T-helper 2 cell treated with Interferon-gamma antibody and Interleukin-4, amounts not matched to agents 100 ng/mL and 5 ng/mL, for 36 hours (primary cell): ENCODE measurements at regions not wholly inside any gene's neighbourhood (a gene's known extent, or its start where the extent isn't known, plus 50 kb on each side); places are given as distances from the start of the nearest gene placed in this dataset.

Source experiments
- intact Hi-C: fragments of 100-400 bp; cut with micrococcal nuclease; formaldehyde crosslinking; loops from one replicate; pipeline ENCODE4 v1.15.1; 2023

GRCh38 chr21:41596241-41596925 is 88.4 kb upstream of the TMPRSS2 start:
- intact Hi-C loops, result no loop called here

DNA sequence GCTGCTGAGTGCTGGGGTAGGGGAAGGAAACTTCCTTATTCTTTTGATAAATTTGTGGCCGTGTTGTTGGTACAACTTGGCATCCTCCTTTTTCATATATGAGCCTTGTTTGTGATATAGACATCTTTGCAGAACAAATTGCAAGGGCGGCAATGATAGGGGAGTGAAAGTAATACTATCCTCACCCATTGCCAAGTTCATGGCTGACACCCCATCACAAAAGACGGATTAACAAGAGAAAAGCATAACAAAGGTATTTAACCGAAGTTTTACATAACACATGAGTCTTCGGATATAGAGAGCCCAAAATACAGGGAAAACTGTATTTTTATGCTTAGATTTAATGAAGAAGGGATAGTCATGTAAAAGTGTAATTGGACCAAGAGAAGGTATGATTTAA is 86.3 kb upstream of the TMPRSS2 start:
- intact Hi-C loops, result no loop called here

DNA sequence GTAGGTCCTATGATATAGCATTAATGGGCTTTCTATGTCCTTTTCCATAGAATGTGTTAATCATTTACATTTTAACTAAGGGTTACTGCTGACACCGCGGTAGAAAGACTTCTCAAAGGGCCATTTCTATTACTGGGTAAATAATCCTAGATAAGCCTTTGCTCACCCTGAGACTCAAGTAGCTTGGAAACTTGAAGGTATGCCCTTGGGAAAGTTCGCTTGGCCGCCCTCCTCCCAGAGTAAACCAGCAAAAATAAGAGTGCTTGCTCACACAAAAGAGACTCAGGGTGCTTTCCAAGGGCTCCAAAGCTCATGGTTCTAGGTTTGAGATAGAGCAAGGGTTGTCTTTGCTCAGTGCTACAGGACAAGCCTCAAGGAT is 85.8 kb upstream of the TMPRSS2 start:
- intact Hi-C loops, result no loop called here

DNA sequence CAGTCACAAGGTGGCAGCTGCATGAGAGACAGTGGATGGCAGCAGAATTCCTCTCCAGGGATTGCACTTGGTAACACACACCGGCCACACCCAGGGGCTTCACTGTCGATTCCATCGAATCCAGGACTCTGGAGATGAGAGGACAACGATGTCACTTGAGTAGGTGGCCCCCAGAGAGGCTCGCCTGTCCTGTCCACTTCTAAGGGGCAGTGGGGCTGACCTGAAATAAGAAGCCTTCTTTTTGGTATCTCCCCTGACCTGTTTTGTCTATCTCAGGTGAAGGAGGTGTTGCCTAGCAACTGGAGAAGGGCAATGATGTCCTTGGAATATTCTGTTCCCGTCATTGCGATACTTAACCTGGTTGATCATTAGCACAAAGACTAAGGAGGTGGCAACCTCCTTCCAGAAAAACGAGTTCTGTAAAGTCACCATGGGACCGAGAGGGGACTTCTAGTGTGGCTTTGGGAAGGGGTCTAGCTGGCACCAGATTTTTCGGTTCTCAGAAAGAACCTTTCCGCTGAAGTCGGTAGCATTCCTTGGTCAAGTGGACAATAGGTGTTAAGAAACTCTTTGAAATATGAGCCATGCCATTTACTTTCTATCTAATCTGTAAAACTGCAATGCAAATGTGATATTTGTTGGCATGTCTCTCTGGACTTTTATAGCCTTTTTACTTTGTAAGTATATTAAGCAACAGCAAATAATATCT is 85.2 kb upstream of the TMPRSS2 start:
- intact Hi-C loops, result no loop called here

DNA sequence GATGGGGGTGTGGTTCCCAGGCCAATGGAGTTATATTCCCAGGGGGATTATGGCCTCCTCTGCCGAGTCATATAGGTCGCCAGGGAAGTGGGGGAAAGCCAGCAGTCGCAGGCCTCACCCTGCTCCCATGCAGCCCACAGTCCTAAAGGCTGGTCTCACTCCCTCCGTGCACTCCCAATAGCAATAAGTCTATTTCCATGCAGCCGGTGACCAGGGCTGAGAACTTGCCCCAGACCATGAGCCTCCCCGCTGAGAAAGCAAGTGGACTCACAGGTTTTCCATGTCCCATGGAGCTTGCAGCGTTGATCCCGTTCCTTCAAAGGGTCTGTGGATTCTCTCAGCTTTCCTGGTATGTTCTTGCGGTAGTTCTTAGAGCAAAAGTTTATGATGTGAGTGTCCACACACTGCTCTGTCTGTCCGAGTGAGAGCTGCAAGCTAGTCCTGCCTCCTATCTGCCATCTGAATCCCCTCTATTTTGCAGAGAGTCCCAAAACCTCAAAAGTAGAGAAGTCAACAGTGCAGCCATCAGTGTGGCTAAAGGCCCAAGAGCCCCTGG is 81.7 kb upstream of the TMPRSS2 start:
- intact Hi-C loops, result no loop called here

GRCh38 chr21:41589131-41589530 is 81.2 kb upstream of the TMPRSS2 start:
- intact Hi-C loops, result no loop called here

DNA sequence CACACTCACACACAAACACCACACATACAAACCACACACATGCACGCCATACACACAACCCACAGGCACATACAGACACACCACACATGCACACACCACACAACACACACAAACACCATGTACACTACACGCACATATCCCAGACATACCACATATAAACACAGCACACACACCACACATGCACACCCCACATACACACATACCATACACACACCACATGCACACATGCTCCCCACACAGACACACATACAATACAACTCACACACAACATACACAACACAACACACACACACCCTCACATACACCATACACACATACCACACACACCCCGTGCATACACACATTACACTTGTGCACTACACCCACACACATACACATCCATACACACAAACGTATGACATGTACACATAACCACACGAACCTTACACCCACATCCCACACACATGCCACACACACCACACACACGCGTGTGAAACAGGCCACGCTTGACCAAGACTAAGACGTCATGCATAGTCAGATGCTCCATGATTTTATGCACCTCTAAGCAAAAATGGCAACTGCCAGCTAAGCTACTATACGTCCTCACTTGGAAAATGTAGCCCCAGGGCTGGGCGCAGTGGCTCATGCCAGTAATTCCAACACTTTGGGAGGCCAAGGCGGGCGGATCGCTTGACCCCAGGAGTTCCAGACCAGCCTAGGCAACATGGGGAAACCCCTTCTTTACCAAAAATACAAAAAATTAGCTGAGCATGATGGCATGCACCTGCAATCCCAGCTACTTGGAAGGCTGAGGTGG is 77.4 kb upstream of the TMPRSS2 start:
- intact Hi-C loops, result no loop called here

DNA sequence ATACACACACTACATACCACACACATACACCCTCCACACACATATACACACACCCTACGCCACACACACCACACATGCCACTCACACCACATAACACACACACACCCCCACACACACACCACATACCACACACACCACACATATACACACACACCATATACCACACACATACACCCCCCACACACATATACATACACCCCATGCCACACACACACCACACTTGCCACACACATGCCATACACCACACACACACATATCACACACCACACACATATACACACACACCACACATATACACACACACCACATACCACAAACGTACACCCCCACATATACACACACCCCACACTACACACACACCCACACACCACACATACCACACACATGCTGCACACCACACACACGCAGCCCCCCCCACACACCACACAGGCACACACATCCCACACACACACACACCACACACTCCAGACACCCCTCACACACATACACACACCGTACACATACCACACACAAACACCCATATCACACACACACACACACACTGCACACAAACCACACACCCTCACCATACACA is 76.7 kb upstream of the TMPRSS2 start:
- intact Hi-C loops, result no loop called here

DNA sequence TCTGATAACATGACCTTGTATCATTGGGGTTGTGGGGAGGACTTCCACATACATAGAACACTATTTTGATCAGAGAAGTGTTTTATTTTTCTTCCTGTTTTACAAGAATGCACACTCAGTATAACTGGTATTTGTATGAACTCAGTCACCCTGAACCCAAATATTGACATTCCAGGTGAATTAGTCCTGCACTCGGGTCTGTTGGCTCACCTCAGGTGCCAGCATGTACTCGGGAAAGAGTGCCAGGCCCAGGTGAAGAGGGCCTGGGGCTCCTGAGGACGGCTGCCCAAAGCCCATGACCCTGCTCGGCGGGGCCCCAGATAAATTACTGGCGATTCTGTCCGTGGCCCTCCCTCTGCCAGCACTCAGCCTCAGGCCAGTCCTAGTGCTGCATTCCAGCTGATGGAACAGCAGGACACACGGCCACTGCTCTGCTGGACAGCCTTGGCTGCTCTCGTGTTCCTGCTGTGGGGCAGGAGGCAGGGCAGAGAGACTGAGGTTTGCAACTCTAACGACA is 75.4 kb upstream of the TMPRSS2 start:
- intact Hi-C loops, result no loop called here

DNA sequence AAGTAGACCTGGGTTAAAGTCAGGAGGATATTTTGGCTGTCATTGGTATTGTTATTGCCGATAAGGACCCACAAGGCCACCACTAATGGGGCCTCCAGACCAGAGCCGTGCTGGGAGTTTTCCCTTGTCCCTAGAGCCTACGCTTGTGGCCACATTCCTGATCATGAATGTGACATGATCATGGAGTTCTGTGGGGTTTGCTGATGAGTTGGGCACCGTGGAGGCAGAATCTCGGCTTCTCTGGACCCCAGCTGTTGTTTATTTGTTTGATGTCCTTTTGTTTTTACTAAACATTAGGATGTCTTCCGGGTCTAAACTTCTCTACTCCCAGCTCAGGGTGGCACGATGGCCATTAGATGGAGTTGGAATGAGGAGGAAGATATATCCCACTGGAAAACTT is 74.9 kb upstream of the TMPRSS2 start:
- intact Hi-C loops, result no loop called here

GRCh38 chr21:41582298-41582840 is 74.4 kb upstream of the TMPRSS2 start:
- intact Hi-C loops, result no loop called here

DNA sequence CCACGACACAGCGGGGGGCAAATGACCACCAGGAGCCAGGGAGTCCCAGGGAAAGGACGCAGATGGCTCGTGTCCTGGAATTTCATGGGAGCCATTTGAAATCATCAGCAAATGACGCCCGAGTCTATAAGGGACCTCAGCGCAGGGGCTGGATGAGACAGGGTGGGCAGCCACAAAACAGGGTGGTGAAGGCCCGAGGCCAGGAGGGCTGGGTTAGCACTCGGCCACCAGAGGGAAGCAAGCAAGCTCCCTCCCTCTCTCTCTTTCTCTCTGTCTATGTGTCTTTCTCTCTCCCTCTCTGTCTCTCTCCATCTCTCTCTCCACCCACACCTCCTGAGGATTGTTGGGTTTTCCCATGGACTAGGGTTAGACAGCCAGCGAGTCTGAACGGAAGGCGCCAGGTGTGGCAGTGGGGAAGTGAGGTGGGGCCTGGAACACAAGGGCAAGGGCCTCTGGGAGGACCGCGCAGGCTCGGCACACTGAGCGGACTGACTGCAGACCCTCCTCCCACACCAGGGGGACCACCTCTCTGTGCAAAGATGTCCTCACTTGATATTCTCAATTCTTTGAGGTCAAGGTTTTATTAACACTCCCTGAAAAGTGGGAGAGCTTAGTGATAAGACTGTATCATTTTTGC is 73.8 kb upstream of the TMPRSS2 start:
- intact Hi-C loops, result no loop called here

DNA sequence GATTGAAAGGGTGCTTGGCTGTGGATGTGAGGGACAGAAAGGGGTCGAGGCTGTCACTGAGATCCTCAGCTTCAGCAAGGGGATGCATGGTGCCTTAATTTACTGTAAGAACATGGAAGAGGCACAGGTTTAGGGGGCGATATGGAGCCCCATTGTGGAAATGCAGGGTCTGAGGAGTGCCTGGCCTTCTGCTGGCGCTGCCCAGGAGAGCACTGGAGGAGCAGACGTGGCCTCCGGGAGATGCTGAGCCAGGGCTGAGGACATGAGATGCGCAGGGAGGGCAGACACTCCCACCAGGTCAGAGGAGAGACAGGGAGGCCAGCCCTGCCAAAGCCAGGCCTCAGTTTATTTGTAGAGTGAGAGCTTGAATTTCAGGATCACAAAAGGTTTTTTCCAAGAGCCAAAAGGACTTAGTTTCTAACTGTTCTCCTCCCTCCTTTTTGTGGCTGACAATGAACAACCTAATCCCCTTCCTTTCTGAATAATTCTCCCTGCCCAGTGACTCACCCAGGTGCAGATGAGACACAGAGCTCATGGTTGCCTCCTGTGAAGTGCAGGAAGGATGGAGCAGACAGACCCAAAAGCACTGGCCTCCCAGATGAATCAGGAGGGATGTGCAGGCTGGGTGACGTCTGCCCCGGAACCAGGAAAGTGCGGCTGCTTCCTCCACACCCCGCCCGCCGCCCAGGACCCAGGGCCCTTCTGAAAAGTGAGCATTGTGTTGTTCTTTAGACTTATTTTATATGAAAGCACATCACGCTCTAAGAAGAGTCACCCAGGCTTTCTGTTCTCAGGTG is 73.0 kb upstream of the TMPRSS2 start:
- intact Hi-C loops, result no loop called here

DNA sequence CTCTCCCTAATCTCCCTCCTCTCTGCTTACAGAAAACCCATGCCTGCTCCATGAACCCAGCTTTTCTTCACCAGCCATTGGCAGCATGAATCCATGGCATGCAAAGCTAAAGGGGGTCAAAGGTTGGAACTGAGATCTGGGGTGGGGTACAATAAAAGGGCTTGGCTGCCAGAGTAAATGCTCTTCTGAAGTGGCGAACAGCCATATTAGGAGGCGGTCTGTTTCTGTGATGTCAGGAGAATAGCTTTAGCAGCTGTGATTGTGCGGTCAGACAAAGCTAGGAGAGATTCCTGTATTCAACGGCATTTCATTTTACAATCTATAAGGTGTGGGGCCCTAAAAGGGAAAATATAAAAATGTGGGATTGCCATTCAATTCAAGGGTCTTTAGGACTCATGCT is 71.7 kb upstream of the TMPRSS2 start:
- intact Hi-C loops, result no loop called here

DNA sequence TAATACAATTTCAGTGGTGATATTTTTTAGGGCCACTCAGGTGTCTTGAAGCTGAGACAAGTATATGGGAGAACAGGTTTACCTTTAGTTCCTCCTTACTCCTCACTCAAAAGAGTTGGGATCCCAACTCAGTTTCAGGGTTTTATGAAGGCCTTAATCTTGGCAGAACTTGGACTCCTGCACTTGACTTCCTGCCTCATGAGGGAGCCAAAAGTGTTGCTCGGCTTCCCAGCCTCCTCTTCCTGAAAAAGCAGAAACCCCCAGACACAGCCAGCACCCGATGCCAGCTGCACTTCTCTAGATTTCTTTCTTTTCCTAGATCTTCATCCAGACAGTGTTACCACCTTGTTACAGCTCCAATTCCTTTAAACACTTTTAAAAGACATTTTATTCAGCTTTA is 70.8 kb upstream of the TMPRSS2 start:
- intact Hi-C loops, result no loop called here

DNA sequence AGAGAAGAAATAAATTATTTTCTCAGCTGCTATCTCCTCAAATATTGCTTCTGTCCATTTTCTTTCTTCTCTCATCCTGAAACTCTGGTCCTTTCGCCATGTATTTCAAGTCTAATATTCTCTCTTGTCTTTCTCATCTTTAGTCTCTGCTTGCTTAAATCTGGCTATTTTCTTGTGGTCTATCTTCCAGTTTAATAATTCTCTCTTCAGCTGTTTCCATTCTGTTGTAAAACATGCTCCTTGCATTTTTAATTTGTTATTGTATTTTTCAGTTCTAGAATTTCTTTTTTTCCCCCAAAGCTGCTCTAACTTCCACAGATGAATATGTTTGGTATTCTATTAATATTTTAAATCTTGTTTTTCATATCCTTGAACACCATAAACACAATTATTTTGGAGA is 70.1 kb upstream of the TMPRSS2 start:
- intact Hi-C loops, result no loop called here

DNA sequence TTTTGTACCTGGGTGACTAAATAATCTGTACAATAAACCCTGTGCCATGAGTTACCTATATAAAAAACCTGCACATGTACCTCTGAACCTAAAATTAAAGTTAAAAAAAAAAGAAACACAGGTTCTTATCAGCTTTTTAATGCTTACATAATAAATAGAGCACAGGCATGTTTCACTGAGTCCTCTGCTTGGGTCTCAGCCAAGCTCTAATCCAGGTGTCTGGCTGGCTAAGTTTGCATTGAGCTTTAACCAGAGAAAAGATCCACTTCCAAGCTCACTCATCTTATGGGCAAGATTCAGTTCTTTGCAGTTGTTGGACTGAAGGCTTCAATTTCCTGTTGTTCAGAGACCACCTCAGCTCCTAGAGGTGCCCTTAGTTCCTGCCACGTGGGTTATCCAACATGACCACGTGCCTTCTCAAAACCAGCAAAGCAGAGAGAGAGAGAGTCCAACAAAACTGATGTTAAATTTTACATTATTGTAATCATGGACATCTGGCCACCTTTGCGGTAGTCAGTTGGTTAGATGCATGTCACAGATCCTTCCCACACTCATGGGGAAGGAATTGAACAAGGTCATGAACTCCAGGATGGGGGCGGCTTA is 68.2 kb upstream of the TMPRSS2 start:
- intact Hi-C loops, result no loop called here

GRCh38 chr21:41573902-41574690 is 66.1 kb upstream of the TMPRSS2 start:
- intact Hi-C loops, result no loop called here
